ENCODE measurements at regions not wholly inside any gene's neighbourhood (a gene's known extent, or its start where the extent isn't known, plus 50 kb on each side); places are given as distances from the start of the nearest gene placed in this dataset.

GRCh38 chrX:22399437-22400192, 126.9 kb downstream of the CBLL2 start:
- TF ChIP-seq CTCF (IDR thresholded peaks at IDR 0.05 in 4 of 5, conservative IDR thresholded peaks at IDR 0.05 in 1 of 5) (no peak), POLR2A (IDR thresholded peaks at IDR 0.05) (no peak)

Measured in gastrocnemius medialis (tissue), 4 donors.